CD14-positive monocyte (primary cell): ENCODE measurements at regions not wholly inside any gene's neighbourhood (a gene's known extent, or its start where the extent isn't known, plus 50 kb on each side); places are given as distances from the start of the nearest gene placed in this dataset.

Experiments used
- DNase-seq, 3 donors: peaks; one replicate each; pipeline ENCODE4 v3.0.0-alpha.2; 2011 to 2022
- H2AFZ ChIP-seq: 2 replicates; pipeline ENCODE4 v1.6.0; 2012; ENCODE audit warnings: mild to moderate bottlenecking, low read depth, low read length, inconsistent platforms; ENCODE audit not compliant: insufficient read depth, poor library complexity, severe bottlenecking
- H3K27ac ChIP-seq, 2 donors: 1 replicate in 1 of 2; 2 replicates in 1 of 2; pipeline ENCODE4 v1.5.1; 2012 to 2013; ENCODE audit warnings: low read length in 2 of 2, control low read depth in 1 of 2, inconsistent platforms in 1 of 2, low read depth in 1 of 2, mild to moderate bottlenecking in 1 of 2
- H3K27me3 ChIP-seq, 2 donors: one replicate each; pipeline versions ENCODE4 v1.6.0 to v1.6.1; 2011 to 2013; ENCODE audit warnings: low read length in 2 of 2; ENCODE audit not compliant: control insufficient read depth in 2 of 2, insufficient read depth in 2 of 2
- H3K36me3 ChIP-seq, 2 donors: replicated peaks in 1 of 2; 1 replicate in 1 of 2; 2 replicates in 1 of 2; pipeline versions ENCODE4 v1.5.1 to v1.6.1; 2012 to 2013; ENCODE audit warnings: low read length in 2 of 2, control low read depth in 1 of 2, inconsistent platforms in 1 of 2, mild to moderate bottlenecking in 1 of 2; ENCODE audit not compliant: insufficient read depth in 2 of 2, control insufficient read depth in 1 of 2
- H3K4me1 ChIP-seq, 2 donors: 1 replicate in 1 of 2; 2 replicates in 1 of 2; pipeline versions ENCODE4 v1.5.1 to v1.6.1; 2012 to 2013; ENCODE audit warnings: low read length in 2 of 2, control low read depth in 1 of 2, inconsistent platforms in 1 of 2, mild to moderate bottlenecking in 1 of 2, moderate library complexity in 1 of 2; ENCODE audit not compliant: insufficient read depth in 2 of 2, control insufficient read depth in 1 of 2
- H3K4me2 ChIP-seq: replicated peaks from 2 replicates; pipeline ENCODE3; 2012; ENCODE audit warnings: low read length, moderate library complexity, mild to moderate bottlenecking; ENCODE audit not compliant: poor library complexity, severe bottlenecking; ENCODE audit errors: extremely low read depth
- H3K4me3 ChIP-seq, 3 experiments: fragments of 200-600 bp in 1 of 3; sonication (generic) in 1 of 3; replicated peaks in 1 of 3; 1 replicate in 2 of 3; 2 replicates in 1 of 3; pipeline ENCODE4 v1.5.1; 2011 to 2013; ENCODE audit warnings: low read length in 3 of 3, mild to moderate bottlenecking in 3 of 3, control low read depth in 2 of 3, low read depth in 2 of 3, inconsistent platforms in 1 of 3, moderate library complexity in 1 of 3
- H3K79me2 ChIP-seq: 2 replicates; pipeline ENCODE4 v1.6.0; 2012; ENCODE audit warnings: mild to moderate bottlenecking, control low read depth, inconsistent platforms, low read length, moderate library complexity; ENCODE audit not compliant: insufficient read depth
- H3K9ac ChIP-seq: 2 replicates; pipeline ENCODE4 v1.6.0; 2017; ENCODE audit warnings: low read length, mild to moderate bottlenecking; ENCODE audit not compliant: insufficient read depth, poor library complexity, severe bottlenecking
- H3K9me3 ChIP-seq, 2 donors: replicated peaks in 1 of 2; 1 replicate in 1 of 2; 2 replicates in 1 of 2; pipeline versions ENCODE4 v1.5.1 to v1.6.1; 2012 to 2013; ENCODE audit warnings: low read length in 2 of 2, control low read depth in 1 of 2; ENCODE audit not compliant: control insufficient read depth in 1 of 2, insufficient read depth in 1 of 2
- H4K20me1 ChIP-seq: 2 replicates; pipeline ENCODE4 v1.6.0; 2012; ENCODE audit warnings: mild to moderate bottlenecking, low read length, control low read depth, moderate library complexity; ENCODE audit not compliant: insufficient read depth
- H3K27ac Mint-ChIP-seq, 7 donors: one replicate each; pipeline ENCODE4 v1.8.0; 2020; ENCODE audit warnings: mild to moderate bottlenecking in 7 of 7, mixed read lengths in 7 of 7, moderate library complexity in 6 of 7, inconsistent platforms in 2 of 7
- H3K27me3 Mint-ChIP-seq, 3 donors: one replicate each; pipeline ENCODE4 v1.8.0; 2021 to 2022; ENCODE audit warnings: low read depth in 3 of 3, mild to moderate bottlenecking in 3 of 3, mixed read lengths in 3 of 3, moderate library complexity in 3 of 3, inconsistent platforms in 1 of 3
- H3K36me3 Mint-ChIP-seq, 2 donors: one replicate each; pipeline ENCODE4 v1.8.0; 2020; ENCODE audit warnings: mixed read lengths in 2 of 2, inconsistent platforms in 1 of 2, mild to moderate bottlenecking in 1 of 2
- H3K4me1 Mint-ChIP-seq: one replicate; pipeline ENCODE4 v1.8.0; 2020; ENCODE audit warnings: mild to moderate bottlenecking, mixed read lengths
- H3K4me3 Mint-ChIP-seq, 2 donors: one replicate each; pipeline ENCODE4 v1.8.0; 2020; ENCODE audit warnings: mild to moderate bottlenecking in 2 of 2, mixed read lengths in 2 of 2, moderate library complexity in 1 of 2
- H3K9me3 Mint-ChIP-seq, 7 donors: one replicate each; pipeline ENCODE4 v1.8.0; 2020 to 2022; ENCODE audit warnings: mixed read lengths in 7 of 7, mild to moderate bottlenecking in 6 of 7, moderate library complexity in 6 of 7, inconsistent platforms in 2 of 7
- CTCF ChIP-seq: fragments of 200-600 bp; IDR thresholded peaks from one replicate; pipeline ENCODE4 v1.8.0; 2022; ENCODE audit warnings: antibody characterized with exemption, mild to moderate bottlenecking
- WGBS: methylation state at CpG from one replicate; pipeline ENCODE4 v1.1.5; 2013; ENCODE audit warnings: missing lambda C conversion rate; ENCODE audit not compliant: insufficient coverage; 5-methylcytosine and 5-hydroxymethylcytosine counted together
- intact Hi-C, 2 donors: fragments of 100-400 bp; cut with micrococcal nuclease; formaldehyde crosslinking; loops; one replicate each; pipeline versions ENCODE4 v1.15.0 to v1.15.1; 2023

DNA sequence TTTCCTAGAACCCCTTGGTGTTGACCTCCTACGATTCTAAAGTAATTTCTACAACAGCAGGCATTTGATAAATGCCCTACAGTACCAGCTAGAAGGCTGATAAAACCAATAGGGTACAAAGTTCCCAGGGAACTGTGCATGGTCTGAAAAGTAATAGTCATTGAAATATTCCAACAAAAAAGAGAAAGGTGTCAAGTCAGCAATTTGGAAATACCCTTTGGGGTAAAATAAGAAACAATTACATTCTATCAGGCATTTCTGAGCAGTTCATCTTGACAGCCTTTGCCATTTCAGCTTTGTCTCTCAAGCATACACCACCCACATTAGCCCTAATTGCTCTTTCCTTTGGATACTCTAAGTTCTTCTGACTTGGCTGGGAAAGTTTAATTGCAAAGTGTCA lies 542.9 kb upstream of the DDX18 start:
- no peak overlapping the region for H2AFZ ChIP-seq
- no peaks in the 10 kb centered on the region for H3K4me1 Mint-ChIP-seq
- no peak overlapping the region for H3K4me2 ChIP-seq
- no peak overlapping the region for H3K4me3 ChIP-seq
- no peaks in the 10 kb centered on the region for H3K4me1 ChIP-seq
- DNase-seq = no peak
- peaks cover 0 to 3% of the 10 kb centered on the region in 2 donors for H3K9me3 ChIP-seq
- no peak overlapping the region for H3K4me3 Mint-ChIP-seq
- no peak overlapping the region for H3K27ac Mint-ChIP-seq
- no peak overlapping the region for H3K27ac ChIP-seq
- no peaks in the 10 kb centered on the region for H3K36me3 ChIP-seq
- H3K36me3 Mint-ChIP-seq = no peaks in the 10 kb centered on the region
- no peaks in the 10 kb centered on the region for H4K20me1 ChIP-seq
- intact Hi-C loops = no loop called here
- H3K79me2 ChIP-seq = no peaks in the 10 kb centered on the region
- no peaks in the 10 kb centered on the region for H3K27me3 Mint-ChIP-seq
- WGBS = no CpG with 5 or more reads among the region's 1 CpG
- peaks cover 0 to 4% (median 2%) of the 10 kb centered on the region in 7 donors for H3K9me3 Mint-ChIP-seq
- no peaks in the 10 kb centered on the region for H3K27me3 ChIP-seq
- no peak overlapping the region for H3K9ac ChIP-seq
- no peak for TF ChIP-seq CTCF

GRCh38 chr2:117273009-117273671 lies 541.4 kb upstream of the DDX18 start:
- H3K9me3 Mint-ChIP-seq = peaks cover 0 to 4% (median 2%) of the 10 kb centered on the region in 7 donors
- Histone ChIP-seq H3K27me3 (no peaks in the 10 kb centered on the region), H3K36me3 (no peaks in the 10 kb centered on the region), H3K4me3 (no peak overlapping the region), H3K4me2 (no peak overlapping the region), H3K79me2 (no peaks in the 10 kb centered on the region), H3K9ac (no peak overlapping the region), H4K20me1 (no peaks in the 10 kb centered on the region), H3K4me1 (no peaks in the 10 kb centered on the region), H3K27ac (no peak overlapping the region), H3K9me3 (peaks cover 0 to 3% of the 10 kb centered on the region in 2 donors), H2AFZ (no peak overlapping the region)
- no peak overlapping the region for H3K4me3 Mint-ChIP-seq
- WGBS = 100% methylated on average over 2 of the region's 6 CpGs
- TF ChIP-seq CTCF = no peak
- DNase-seq = no peak
- H3K36me3 Mint-ChIP-seq = no peaks in the 10 kb centered on the region
- H3K4me1 Mint-ChIP-seq = no peaks in the 10 kb centered on the region
- H3K27me3 Mint-ChIP-seq = no peaks in the 10 kb centered on the region
- H3K27ac Mint-ChIP-seq = no peak overlapping the region
- intact Hi-C loops = no loop called here
